ENCODE measurements at regions not wholly inside any gene's neighbourhood (a gene's known extent, or its start where the extent isn't known, plus 50 kb on each side); places are given as distances from the start of the nearest gene placed in this dataset.
"Not testable (repeated sequence)": the region's sequence is repeated elsewhere in the genome, so short reads cannot be mapped to it uniquely, and the experiment has no call there.

GRCh38 chr7:82701949-82702348 lies 258.4 kb upstream of the CACNA2D1 start:
- DNase-seq, result no peak

- DNase-seq, result no peak
Measured at GRCh38 chr7:82700741-82701140, 257.2 kb upstream of the CACNA2D1 start.

- DNase-seq, result no peak
Measured at GRCh38 chr7:82699773-82700186, 256.2 kb upstream of the CACNA2D1 start.

GRCh38 chr7:82697897-82698296 lies 254.3 kb upstream of the CACNA2D1 start:
- DNase-seq, result no peak

GRCh38 chr7:82696631-82697030 lies 253.1 kb upstream of the CACNA2D1 start:
- no peak for DNase-seq

GRCh38 chr7:82694022-82694421 lies 250.4 kb upstream of the CACNA2D1 start:
- no peak for DNase-seq

GRCh38 chr7:82690929-82691328 lies 247.4 kb upstream of the CACNA2D1 start:
- no peak for DNase-seq

- no peak for DNase-seq
Measured at GRCh38 chr7:82685214-82685613, 241.6 kb upstream of the CACNA2D1 start.

- no peak for DNase-seq
Measured at GRCh38 chr7:82678716-82679115, 235.1 kb upstream of the CACNA2D1 start.

- no peak for DNase-seq
Measured at GRCh38 chr7:82678259-82678658, 234.7 kb upstream of the CACNA2D1 start.

GRCh38 chr7:82677493-82677892 lies 233.9 kb upstream of the CACNA2D1 start:
- no peak for DNase-seq

- no peak for DNase-seq
Measured at GRCh38 chr7:82676777-82677463, 233.3 kb upstream of the CACNA2D1 start.

- no peak for DNase-seq
Measured at GRCh38 chr7:82675396-82675795, 231.8 kb upstream of the CACNA2D1 start.

GRCh38 chr7:82674268-82674667 lies 230.7 kb upstream of the CACNA2D1 start:
- DNase-seq, result no peak

GRCh38 chr7:82672078-82672477 lies 228.5 kb upstream of the CACNA2D1 start:
- no peak for DNase-seq

GRCh38 chr7:82669141-82669540 lies 225.6 kb upstream of the CACNA2D1 start:
- no peak for DNase-seq

- no peak for DNase-seq
Measured at GRCh38 chr7:82668676-82669075, 225.1 kb upstream of the CACNA2D1 start.

- DNase-seq, result no peak
Measured at GRCh38 chr7:82665966-82666507, 222.5 kb upstream of the CACNA2D1 start.

- DNase-seq, result no peak
Measured at GRCh38 chr7:82655965-82656364, 212.4 kb upstream of the CACNA2D1 start.

- DNase-seq, result not testable (repeated sequence)
Measured at GRCh38 chr7:82650095-82650494, 206.5 kb upstream of the CACNA2D1 start.

- DNase-seq, result no peak
Measured at GRCh38 chr7:82633592-82633991, 190.0 kb upstream of the CACNA2D1 start.

GRCh38 chr7:82631998-82632397 lies 188.4 kb upstream of the CACNA2D1 start:
- DNase-seq, result no peak

GRCh38 chr7:82629583-82629982 lies 186.0 kb upstream of the CACNA2D1 start:
- DNase-seq, result no peak

- DNase-seq, result no peak
Measured at GRCh38 chr7:82625377-82625776, 181.8 kb upstream of the CACNA2D1 start.

GRCh38 chr7:82624965-82625364 lies 181.4 kb upstream of the CACNA2D1 start:
- no peak for DNase-seq
